Panc1 (cell line): ENCODE measurements at regions not wholly inside any gene's neighbourhood (a gene's known extent, or its start where the extent isn't known, plus 50 kb on each side); places are given as distances from the start of the nearest gene placed in this dataset.

Experiments used
- ATAC-seq: fragments of 200-7000 bp; cut with Tn5 transposase; 2 replicates; pipeline ENCODE4 v1.9.1; 2020; ENCODE audit warnings: mild to moderate bottlenecking, moderate library complexity
- BruUV-seq: library from RNA; stranded (reverse); fragments of 400-500 nt; replicated peaks from 2 replicates; lab custom pipeline; 2021; lab: Mats Ljungman, UMichigan
- CTCF ChIA-PET: fragments of 300-600 bp; sonication (Branson Sonifier 250); formaldehyde crosslinking; loops from one replicate; lab custom pipeline; 2022; ENCODE audit warnings: antibody characterized with exemption; lab: Charles Lee
- POLR2A ChIA-PET: fragments of 300-600 bp; sonication (Branson Sonifier 250); formaldehyde crosslinking; loops from one replicate; lab custom pipeline; 2022; ENCODE audit warnings: antibody characterized with exemption; lab: Charles Lee
- DNase-seq: peaks from one replicate; pipeline ENCODE4 v3.0.0-alpha.2; 2010; ENCODE audit warnings: low read depth, low spot score
- H3K27ac ChIP-seq: 2 replicates; pipeline ENCODE4 v1.5.1; 2011; ENCODE audit warnings: mild to moderate bottlenecking, low read length, inconsistent platforms
- H3K27me3 ChIP-seq: fragments of 200-500 bp; sonication (Bioruptor generic); 2 replicates; pipeline ENCODE4 v1.6.0; 2014; ENCODE audit warnings: low read length, inconsistent platforms; ENCODE audit not compliant: control insufficient read depth, insufficient read depth
- H3K36me3 ChIP-seq: fragments of 200-500 bp; sonication (Bioruptor generic); 2 replicates; pipeline ENCODE4 v1.5.1; 2014; ENCODE audit warnings: inconsistent platforms, mild to moderate bottlenecking, low read length, moderate library complexity; ENCODE audit not compliant: control insufficient read depth, insufficient read depth
- H3K4me1 ChIP-seq: 2 replicates; pipeline ENCODE4 v1.5.1; 2011; ENCODE audit warnings: inconsistent platforms, mild to moderate bottlenecking, low read length, moderate library complexity; ENCODE audit not compliant: control insufficient read depth, insufficient read depth
- H3K4me3 ChIP-seq, 2 experiments: 2 replicates each; pipeline ENCODE4 v1.5.1; 2011 to 2012; ENCODE audit warnings: low read depth in 2 of 2, low read length in 2 of 2, mild to moderate bottlenecking in 2 of 2, inconsistent platforms in 1 of 2, moderate library complexity in 1 of 2
- H3K9me3 ChIP-seq: fragments of 200-500 bp; sonication (Bioruptor generic); 2 replicates; pipeline ENCODE4 v1.5.1; 2014; ENCODE audit warnings: low read depth, mild to moderate bottlenecking, inconsistent platforms, low read length, moderate library complexity; ENCODE audit not compliant: control insufficient read depth, insufficient read depth
- CTCF ChIP-seq: fragments of 450-650 bp; IDR thresholded peaks from 2 replicates; pipeline ENCODE4 v1.5.1; 2017; ENCODE audit warnings: mild to moderate bottlenecking
- POLR2AphosphoS5 ChIP-seq: IDR thresholded peaks from 2 replicates; pipeline ENCODE4 v1.6.1; 2012; ENCODE audit warnings: mild to moderate bottlenecking, low read depth, low read length, moderate library complexity
- REST ChIP-seq, 2 experiments: IDR thresholded peaks; 2 replicates each; pipeline ENCODE4 v1.6.1; 2011 to 2012; ENCODE audit warnings: low read depth in 2 of 2, control low read depth in 1 of 2, low read length in 1 of 2, mild to moderate bottlenecking in 1 of 2, moderate library complexity in 1 of 2; ENCODE audit not compliant: insufficient read depth in 1 of 2
- SIN3A ChIP-seq: IDR thresholded peaks from 2 replicates; pipeline ENCODE4 v1.6.1; 2012; ENCODE audit warnings: low read depth, mild to moderate bottlenecking, low read length, moderate library complexity, borderline replicate concordance; ENCODE audit not compliant: insufficient read depth
- TCF7L2 ChIP-seq: IDR thresholded peaks from 2 replicates; pipeline ENCODE4 v1.6.1; 2011; ENCODE audit warnings: mild to moderate bottlenecking, low read depth, low read length, inconsistent platforms
- in situ Hi-C: cut with HindIII; loops from 2 replicates; pipeline ENCODE4 v1.10.0; 2016; ENCODE audit warnings: low sequenced_read_pairs, low pct_unique_long_range_greater_than_20kb
- intact Hi-C: fragments of 100-400 bp; cut with micrococcal nuclease; formaldehyde crosslinking; loops from one replicate; pipeline ENCODE4 v1.10.0; 2022; ENCODE audit not compliant: unreplicated experiment

- ATAC-seq (no peak), DNase-seq (no peak)
- no peaks in the 10 kb centered on the region for H3K27me3 ChIP-seq
- no peak for TF ChIP-seq TCF7L2
- TF ChIP-seq CTCF = no peak
- no peak for TF ChIP-seq SIN3A
- no peak for TF ChIP-seq POLR2AphosphoS5
- no peak for TF ChIP-seq REST (IDR thresholded peaks at IDR 0.05; ENCODE audit: insufficient read depth in 1 of 2, low read depth in 2 of 2, low read length in 1 of 2)
- no peak overlapping the region for H3K4me3 ChIP-seq
- no peaks in the 10 kb centered on the region for H3K4me1 ChIP-seq
- no peaks in the 10 kb centered on the region for H3K36me3 ChIP-seq
- no peaks in the 10 kb centered on the region for H3K9me3 ChIP-seq
- CTCF ChIA-PET = no interaction called here
- no peak overlapping the region for H3K27ac ChIP-seq
- POLR2A ChIA-PET = no interaction called here
- intact Hi-C loops (no loop called here), in situ Hi-C loops (no loop called here)
- BruUV-seq = no TSS peak
Measured at GRCh38 chr4:92198711-92199110, 105.1 kb upstream of the GRID2 start.

- Histone ChIP-seq H3K36me3 (no peaks in the 10 kb centered on the region), H3K9me3 (no peaks in the 10 kb centered on the region), H3K4me3 (no peak overlapping the region), H3K27ac (no peak overlapping the region), H3K4me1 (no peaks in the 10 kb centered on the region), H3K27me3 (no peaks in the 10 kb centered on the region)
- no TSS peak for BruUV-seq
- DNase-seq = no peak
- ChIA-PET POLR2A (no interaction called here), CTCF (no interaction called here)
- no peak for ATAC-seq
- no peak for TF ChIP-seq TCF7L2
- in situ Hi-C loops (no loop called here), intact Hi-C loops (no loop called here)
Measured at GRCh38 chr4:92199135-92199534, 104.6 kb upstream of the GRID2 start.

- in situ Hi-C loops = no loop called here
- CTCF ChIA-PET = no interaction called here
Measured at GRCh38 chr4:92210906-92211305, 92.9 kb upstream of the GRID2 start.

More at GRCh38 chr4:92210906-92211305, 92.9 kb upstream of the GRID2 start:
- Histone ChIP-seq H3K9me3 (no peaks in the 10 kb centered on the region), H3K27ac (no peak overlapping the region), H3K36me3 (no peaks in the 10 kb centered on the region; the same call in 1 of the 2 replicates), H3K4me3 (no peak overlapping the region), H3K27me3 (no peaks in the 10 kb centered on the region), H3K4me1 (no peaks in the 10 kb centered on the region)
- no peak for DNase-seq
- POLR2A ChIA-PET = no interaction called here
- intact Hi-C loops = no loop called here
- no peak for ATAC-seq
- BruUV-seq = no TSS peak
- TF ChIP-seq CTCF = no peak
- TF ChIP-seq TCF7L2 = no peak
- TF ChIP-seq REST (IDR thresholded peaks at IDR 0.05; ENCODE audit: insufficient read depth in 1 of 2, low read depth in 2 of 2, low read length in 1 of 2) = no peak
- TF ChIP-seq SIN3A = no peak
- no peak for TF ChIP-seq POLR2AphosphoS5
